Mesothelial cell of epicardium (in vitro differentiated cells): ENCODE measurements at regions not wholly inside any gene's neighbourhood (a gene's known extent, or its start where the extent isn't known, plus 50 kb on each side); places are given as distances from the start of the nearest gene placed in this dataset.
A peak's percentile ranks its signal among the peaks of the same experiment; 100 is the strongest.
"Not testable (repeated sequence)": the region's sequence is repeated elsewhere in the genome, so short reads cannot be mapped to it uniquely, and the experiment has no call there.

Source experiments
- DNase-seq, 2 experiments: peaks; one replicate each; pipeline ENCODE4 v3.0.0; 2021; ENCODE audit warnings: low spot score in 2 of 2; ENCODE audit not compliant: unreplicated experiment in 2 of 2
- H3K27ac Mint-ChIP-seq: 2 replicates; pipeline ENCODE4 v1.8.0; 2021; ENCODE audit warnings: mixed read lengths
- H3K27me3 Mint-ChIP-seq: 2 replicates; pipeline ENCODE4 v1.8.0; 2021; ENCODE audit warnings: low read depth, mixed read lengths
- H3K36me3 Mint-ChIP-seq: 2 replicates; pipeline ENCODE4 v1.8.0; 2021; ENCODE audit warnings: mixed read lengths
- H3K4me1 Mint-ChIP-seq: 2 replicates; pipeline ENCODE4 v1.8.0; 2021; ENCODE audit warnings: mixed read lengths
- H3K4me3 Mint-ChIP-seq: 2 replicates; pipeline ENCODE4 v1.8.0; 2021; ENCODE audit warnings: mild to moderate bottlenecking, moderate library complexity, mixed read lengths
- H3K9me3 Mint-ChIP-seq: 2 replicates; pipeline ENCODE4 v1.8.0; 2021; ENCODE audit warnings: mixed read lengths
- CTCF ChIP-seq: fragments of 200-600 bp; sonication (generic); IDR thresholded peaks from one replicate; pipeline ENCODE4 v1.5.0; 2021; ENCODE audit warnings: antibody characterized with exemption; ENCODE audit not compliant: unreplicated experiment

GRCh38 chr6:159557031-159557430 is 136.0 kb downstream of the SOD2 start:
- no peak overlapping the region for H3K27ac Mint-ChIP-seq
- no peak overlapping the region for H3K4me3 Mint-ChIP-seq
- no peaks in the 10 kb centered on the region for H3K27me3 Mint-ChIP-seq
- TF ChIP-seq CTCF: no peak
- no peaks in the 10 kb centered on the region for H3K4me1 Mint-ChIP-seq
- DNase-seq: no peak
- H3K36me3 Mint-ChIP-seq: no peaks in the 10 kb centered on the region
- H3K9me3 Mint-ChIP-seq: no peaks in the 10 kb centered on the region

- no peak for DNase-seq
- no peaks in the 10 kb centered on the region for H3K36me3 Mint-ChIP-seq
- H3K27me3 Mint-ChIP-seq: no peaks in the 10 kb centered on the region
- TF ChIP-seq CTCF: no peak
- no peak overlapping the region for H3K4me3 Mint-ChIP-seq
- peaks cover 10% of the 10 kb centered on the region for H3K9me3 Mint-ChIP-seq
- H3K4me1 Mint-ChIP-seq: no peaks in the 10 kb centered on the region
- H3K27ac Mint-ChIP-seq: no peak overlapping the region
Observed at GRCh38 chr6:159555082-159555875, 137.8 kb downstream of the SOD2 start.

- Mint-ChIP-seq H3K4me3 (no peak overlapping the region), H3K27me3 (peaks cover 37% of the 10 kb centered on the region), H3K27ac (no peak overlapping the region), H3K36me3 (no peaks in the 10 kb centered on the region), H3K9me3 (no peaks in the 10 kb centered on the region), H3K4me1 (no peaks in the 10 kb centered on the region)
- no peak for DNase-seq
- TF ChIP-seq CTCF: no peak
Observed at GRCh38 chr6:159541296-159541695, 151.7 kb downstream of the SOD2 start.

GRCh38 chr6:159540883-159541282 is 152.2 kb downstream of the SOD2 start:
- no peaks in the 10 kb centered on the region for H3K4me1 Mint-ChIP-seq
- H3K9me3 Mint-ChIP-seq: no peaks in the 10 kb centered on the region
- TF ChIP-seq CTCF: no peak
- DNase-seq: no peak
- H3K36me3 Mint-ChIP-seq: no peaks in the 10 kb centered on the region
- no peak overlapping the region for H3K27ac Mint-ChIP-seq
- H3K27me3 Mint-ChIP-seq: peaks cover 37% of the 10 kb centered on the region
- no peak overlapping the region for H3K4me3 Mint-ChIP-seq

GRCh38 chr6:159540152-159540551 is 152.9 kb downstream of the SOD2 start:
- TF ChIP-seq CTCF: peak; percentile 27
- no peaks in the 10 kb centered on the region for H3K4me1 Mint-ChIP-seq
- DNase-seq: no peak
- peaks cover 37% of the 10 kb centered on the region for H3K27me3 Mint-ChIP-seq
- H3K9me3 Mint-ChIP-seq: no peaks in the 10 kb centered on the region
- H3K36me3 Mint-ChIP-seq: no peaks in the 10 kb centered on the region
- H3K27ac Mint-ChIP-seq: no peak overlapping the region
- H3K4me3 Mint-ChIP-seq: no peak overlapping the region

- not testable (repeated sequence) for H3K27ac Mint-ChIP-seq, H3K4me1 Mint-ChIP-seq, H3K4me3 Mint-ChIP-seq, H3K9me3 Mint-ChIP-seq, DNase-seq, H3K36me3 Mint-ChIP-seq
- H3K27me3 Mint-ChIP-seq: peaks cover 28% of the 10 kb centered on the region
Observed at GRCh38 chr6:159538031-159538430, 155.0 kb downstream of the SOD2 start.
